Calu3 (cell line): ENCODE measurements at regions not wholly inside any gene's neighbourhood (a gene's known extent, or its start where the extent isn't known, plus 50 kb on each side); places are given as distances from the start of the nearest gene placed in this dataset.
"Not testable (repeated sequence)": the region's sequence is repeated elsewhere in the genome, so short reads cannot be mapped to it uniquely, and the experiment has no call there.

Experiments used
- BruUV-seq: library from RNA; stranded (reverse); fragments of 400-500 nt; replicated peaks from 2 replicates; lab custom pipeline; 2021; lab: Mats Ljungman, UMichigan
- CTCF ChIA-PET: fragments of 300-600 bp; sonication (Branson Sonifier 250); formaldehyde crosslinking; loops from one replicate; lab custom pipeline; 2022; ENCODE audit warnings: antibody characterized with exemption; lab: Charles Lee
- DNase-seq: peaks from one replicate; pipeline ENCODE4 v3.0.0; 2022
- H3K27ac Mint-ChIP-seq: one replicate; pipeline ENCODE4 v1.8.0; 2022; ENCODE audit warnings: mixed read lengths; ENCODE audit not compliant: unreplicated experiment
- H3K27me3 Mint-ChIP-seq: one replicate; pipeline ENCODE4 v1.8.0; 2022; ENCODE audit warnings: mixed read lengths; ENCODE audit not compliant: unreplicated experiment
- H3K36me3 Mint-ChIP-seq: one replicate; pipeline ENCODE4 v1.8.0; 2022; ENCODE audit warnings: mild to moderate bottlenecking, moderate library complexity, mixed read lengths; ENCODE audit not compliant: insufficient read depth, unreplicated experiment
- H3K4me1 Mint-ChIP-seq: one replicate; pipeline ENCODE4 v1.8.0; 2022; ENCODE audit warnings: mild to moderate bottlenecking, low read depth, mixed read lengths; ENCODE audit not compliant: unreplicated experiment
- H3K4me3 Mint-ChIP-seq: one replicate; pipeline ENCODE4 v1.8.0; 2022; ENCODE audit warnings: mild to moderate bottlenecking, low read depth, moderate library complexity, mixed read lengths; ENCODE audit not compliant: unreplicated experiment
- H3K9me3 Mint-ChIP-seq: one replicate; pipeline ENCODE4 v1.8.0; 2022; ENCODE audit warnings: low read depth, mixed read lengths; ENCODE audit not compliant: unreplicated experiment
- intact Hi-C: fragments of 100-400 bp; cut with micrococcal nuclease; formaldehyde crosslinking; loops from one replicate; pipeline ENCODE4 v1.10.0; 2022; ENCODE audit not compliant: unreplicated experiment

- H3K36me3 Mint-ChIP-seq, H3K27ac Mint-ChIP-seq, intact Hi-C loops, CTCF ChIA-PET, H3K4me3 Mint-ChIP-seq, H3K4me1 Mint-ChIP-seq, BruUV-seq, H3K9me3 Mint-ChIP-seq, H3K27me3 Mint-ChIP-seq, DNase-seq: not testable (repeated sequence)
Measured at GRCh38 chr13:18281829-18282597, 899.6 kb downstream of the TUBA3C start.

DNA sequence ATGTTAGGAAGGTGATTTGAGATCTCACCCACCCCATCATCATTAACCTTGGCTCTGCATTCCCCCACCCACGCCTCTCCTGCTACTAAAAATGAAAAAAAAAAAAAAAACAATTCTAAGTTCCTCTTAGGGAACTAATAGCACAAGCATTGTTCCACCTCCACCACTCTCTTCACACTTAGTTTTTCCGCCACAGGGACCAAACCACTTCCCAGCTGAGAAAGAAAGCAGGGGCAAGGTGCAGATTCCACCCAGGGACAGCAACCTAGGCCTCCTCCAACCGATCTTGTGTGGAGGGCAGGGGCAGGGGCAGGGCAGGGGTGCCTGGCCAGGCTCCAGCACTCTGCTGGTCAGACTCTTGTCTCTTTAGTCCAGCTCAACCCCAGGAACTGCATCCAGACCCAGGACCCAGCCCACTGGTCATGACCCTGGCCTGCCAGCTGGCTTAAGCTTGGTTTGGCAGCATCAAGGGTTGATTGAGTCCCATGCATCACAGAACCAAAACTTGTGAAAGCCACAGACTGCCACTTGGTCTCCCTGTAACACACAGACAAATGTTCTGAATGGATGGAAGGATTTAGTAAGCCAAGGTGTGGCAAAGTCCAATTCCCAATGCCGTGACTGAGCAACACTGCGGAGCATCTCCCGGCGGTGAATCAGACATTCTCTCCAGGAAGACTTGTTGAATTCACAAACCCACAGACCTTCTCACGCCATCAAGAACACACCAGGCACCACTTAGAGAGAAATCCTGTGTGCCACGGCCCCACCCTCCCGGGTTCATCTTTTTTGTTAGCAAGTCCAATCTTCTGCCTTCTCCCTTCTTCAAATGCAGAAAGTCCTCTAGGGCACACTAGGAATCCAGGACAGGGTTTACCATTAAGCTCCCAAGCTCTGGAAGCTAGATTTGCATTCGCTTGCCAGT is 900.5 kb downstream of the TUBA3C start:
- H3K4me3 Mint-ChIP-seq, H3K36me3 Mint-ChIP-seq, CTCF ChIA-PET, H3K27me3 Mint-ChIP-seq, BruUV-seq, H3K27ac Mint-ChIP-seq, intact Hi-C loops, H3K9me3 Mint-ChIP-seq, DNase-seq, H3K4me1 Mint-ChIP-seq: not testable (repeated sequence)

GRCh38 chr13:18279971-18280370 is 901.7 kb downstream of the TUBA3C start:
- H3K4me1 Mint-ChIP-seq, H3K9me3 Mint-ChIP-seq, H3K27me3 Mint-ChIP-seq, H3K36me3 Mint-ChIP-seq, H3K4me3 Mint-ChIP-seq, H3K27ac Mint-ChIP-seq, intact Hi-C loops, CTCF ChIA-PET, BruUV-seq, DNase-seq: not testable (repeated sequence)

DNA sequence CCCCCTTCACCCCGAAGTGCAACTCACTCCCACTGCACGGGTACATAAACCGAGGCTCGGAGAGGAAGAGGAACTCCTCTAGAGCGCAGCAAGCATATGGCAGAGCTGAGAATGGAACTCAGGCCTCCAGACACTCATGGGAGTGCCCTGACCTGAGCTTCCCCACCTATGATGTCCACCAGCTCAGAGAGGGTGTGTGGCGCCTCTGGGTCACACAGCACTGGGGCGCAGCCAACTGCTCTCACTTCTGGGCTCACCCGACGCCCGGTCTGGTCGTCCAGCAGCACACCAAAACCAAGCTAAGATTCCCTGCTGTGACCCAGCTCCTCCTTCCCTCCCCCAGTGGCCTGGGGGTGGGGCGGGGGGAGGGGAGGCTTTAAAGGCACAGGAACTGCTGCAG is 904.3 kb downstream of the TUBA3C start:
- CTCF ChIA-PET, result not testable (repeated sequence)

GRCh38 chr13:18276280-18276679 is 905.3 kb downstream of the TUBA3C start:
- H3K4me3 Mint-ChIP-seq, H3K9me3 Mint-ChIP-seq, H3K4me1 Mint-ChIP-seq, intact Hi-C loops, H3K36me3 Mint-ChIP-seq, CTCF ChIA-PET, H3K27me3 Mint-ChIP-seq, DNase-seq, BruUV-seq, H3K27ac Mint-ChIP-seq: not testable (repeated sequence)

More for the DNA sequence above, 904.3 kb downstream of the TUBA3C start:
- H3K27me3 Mint-ChIP-seq, H3K4me1 Mint-ChIP-seq, H3K9me3 Mint-ChIP-seq, DNase-seq, H3K27ac Mint-ChIP-seq, BruUV-seq, intact Hi-C loops, H3K4me3 Mint-ChIP-seq, H3K36me3 Mint-ChIP-seq: not testable (repeated sequence)

DNA sequence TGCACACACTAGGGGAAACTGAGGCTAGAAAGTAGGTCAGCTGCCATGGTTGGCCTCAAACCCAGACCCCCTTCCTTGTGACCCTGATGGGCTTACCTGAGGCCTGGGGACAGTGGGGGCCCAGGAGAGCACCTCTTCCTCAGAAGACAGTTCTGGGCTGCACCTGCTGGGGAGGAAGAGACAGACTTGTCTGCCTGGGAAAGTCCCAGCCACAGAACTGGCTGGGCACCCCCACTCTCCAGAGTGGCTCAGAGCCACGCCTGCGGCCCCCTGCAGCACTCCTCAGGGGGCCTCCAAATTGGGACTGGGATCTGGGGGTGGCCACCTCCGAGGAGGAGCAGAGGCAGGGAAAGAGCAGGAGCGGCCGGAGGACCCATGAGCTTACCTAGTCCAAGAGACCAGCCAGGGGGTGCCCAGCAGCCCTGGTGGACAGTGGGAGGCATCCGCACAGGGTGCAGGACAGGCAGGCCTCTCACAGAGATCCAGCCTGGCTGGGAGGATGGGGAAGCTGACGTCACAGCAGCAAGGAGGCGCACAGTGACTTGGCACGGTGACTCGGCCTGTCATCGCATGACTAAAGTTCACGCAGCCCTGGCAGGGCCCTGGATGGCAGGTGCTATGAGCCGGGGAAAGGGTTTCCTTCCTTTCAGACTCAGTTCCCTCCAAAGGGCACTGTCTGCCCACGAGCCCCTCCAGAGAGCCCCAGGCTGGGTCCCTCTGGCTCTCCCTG is 907.7 kb downstream of the TUBA3C start:
- BruUV-seq, DNase-seq, intact Hi-C loops, H3K9me3 Mint-ChIP-seq, H3K27me3 Mint-ChIP-seq, H3K4me3 Mint-ChIP-seq, CTCF ChIA-PET, H3K4me1 Mint-ChIP-seq, H3K27ac Mint-ChIP-seq, H3K36me3 Mint-ChIP-seq: not testable (repeated sequence)

DNA sequence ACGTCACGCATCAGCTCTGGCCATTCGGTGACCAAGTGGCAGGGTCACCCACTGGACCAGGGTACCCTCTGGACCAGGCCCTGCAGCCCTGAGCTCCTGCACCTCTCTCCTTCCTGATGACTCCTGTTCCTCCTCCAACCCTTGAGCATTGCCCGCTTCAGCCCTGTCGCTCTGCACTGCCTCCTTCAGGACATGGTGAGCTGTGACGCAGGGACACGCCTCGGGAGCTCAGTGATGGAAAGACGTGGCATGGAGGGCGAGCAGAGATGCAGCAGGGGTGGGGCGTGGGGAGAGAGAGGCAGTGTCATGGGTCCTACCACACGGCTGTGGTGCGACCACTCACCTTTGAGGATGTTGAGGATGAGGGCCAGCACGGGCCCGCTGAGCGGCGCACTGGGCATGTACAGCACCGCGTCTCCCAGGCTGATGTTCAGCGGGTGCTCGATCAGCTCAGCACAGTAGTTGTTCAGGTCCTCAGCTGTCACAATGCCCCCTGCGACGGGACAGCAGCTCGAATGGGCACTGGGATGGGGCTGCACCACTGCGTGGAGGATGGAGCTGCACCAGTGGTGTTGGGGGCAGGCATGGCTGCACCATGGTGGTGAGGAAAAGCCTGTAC is 922.7 kb downstream of the TUBA3C start:
- intact Hi-C loops, H3K4me1 Mint-ChIP-seq, DNase-seq, H3K27ac Mint-ChIP-seq, H3K36me3 Mint-ChIP-seq, BruUV-seq, H3K9me3 Mint-ChIP-seq, H3K27me3 Mint-ChIP-seq, CTCF ChIA-PET, H3K4me3 Mint-ChIP-seq: not testable (repeated sequence)

DNA sequence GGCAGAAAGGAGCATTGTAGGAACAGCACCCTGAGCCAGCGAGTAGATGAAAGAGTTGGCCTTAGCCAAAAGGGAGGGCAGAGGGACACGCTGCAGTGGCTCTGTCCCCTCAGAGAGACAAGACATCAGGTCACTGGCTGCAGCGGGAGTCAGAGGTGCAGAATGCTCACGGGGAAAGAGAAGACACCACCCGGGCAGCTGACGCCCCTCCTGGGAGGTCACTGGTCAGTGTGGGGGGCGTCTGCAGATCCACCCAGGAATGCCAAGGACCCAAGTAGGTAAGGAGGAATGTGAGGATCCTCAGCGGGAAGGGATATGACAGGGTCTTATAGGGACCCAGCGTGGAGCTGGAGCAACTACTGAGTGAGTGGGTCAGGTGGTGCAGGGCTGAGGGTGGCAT is 923.9 kb downstream of the TUBA3C start:
- BruUV-seq, intact Hi-C loops, H3K27ac Mint-ChIP-seq, H3K27me3 Mint-ChIP-seq, H3K4me1 Mint-ChIP-seq, DNase-seq, CTCF ChIA-PET, H3K4me3 Mint-ChIP-seq, H3K36me3 Mint-ChIP-seq, H3K9me3 Mint-ChIP-seq: not testable (repeated sequence)

- intact Hi-C loops, H3K27me3 Mint-ChIP-seq, H3K4me1 Mint-ChIP-seq, DNase-seq, H3K36me3 Mint-ChIP-seq, H3K4me3 Mint-ChIP-seq, CTCF ChIA-PET, H3K27ac Mint-ChIP-seq, BruUV-seq: not testable (repeated sequence)
- peaks cover 16% of the 10 kb centered on the region for H3K9me3 Mint-ChIP-seq
Measured at GRCh38 chr13:18252848-18253247, 928.8 kb downstream of the TUBA3C start.
